HL-60 (cell line): ENCODE measurements at regions not wholly inside any gene's neighbourhood (a gene's known extent, or its start where the extent isn't known, plus 50 kb on each side); places are given as distances from the start of the nearest gene placed in this dataset.

Experiments used
- DNase-seq, 2 experiments: peaks; one replicate each; pipeline ENCODE4 v3.0.0-alpha.2; 2010 to 2020; ENCODE audit warnings: low read depth in 1 of 2, low spot score in 1 of 2
- H3K27ac ChIP-seq: fragments of 250-450 bp; sonication (Bioruptor Pico); replicated peaks from 2 replicates; pipeline ENCODE4 v1.5.1; 2020; ENCODE audit warnings: mild to moderate bottlenecking, moderate library complexity
- H3K27me3 ChIP-seq: fragments of 250-450 bp; sonication (Bioruptor Pico); 2 replicates; pipeline ENCODE4 v1.5.1; 2021; ENCODE audit warnings: mild to moderate bottlenecking, moderate library complexity; ENCODE audit not compliant: insufficient read depth, poor library complexity, severe bottlenecking
- H3K4me3 ChIP-seq: replicated peaks from 2 replicates; pipeline ENCODE4 v1.5.1; 2011; ENCODE audit warnings: mild to moderate bottlenecking, control low read depth, low read length; ENCODE audit not compliant: insufficient read depth
- CTCF ChIP-seq: IDR thresholded peaks from one replicate; pipeline ENCODE4 v1.5.1; 2011; ENCODE audit warnings: low read length, control low read depth, inconsistent platforms; ENCODE audit not compliant: insufficient read depth
- GABPA ChIP-seq: IDR thresholded peaks from 2 replicates; pipeline ENCODE4 v1.6.1; 2012; ENCODE audit warnings: low read depth
- POLR2AphosphoS5 ChIP-seq: IDR thresholded peaks from 2 replicates; pipeline ENCODE4 v1.6.1; 2012; ENCODE audit warnings: low read depth
- REST ChIP-seq: IDR thresholded peaks from 2 replicates; pipeline ENCODE4 v1.6.1; 2012; ENCODE audit warnings: low read depth; ENCODE audit not compliant: insufficient replicate concordance
- SPI1 ChIP-seq: IDR thresholded peaks from 2 replicates; pipeline ENCODE4 v1.6.1; 2012; ENCODE audit warnings: low read depth, mild to moderate bottlenecking, borderline replicate concordance

DNA sequence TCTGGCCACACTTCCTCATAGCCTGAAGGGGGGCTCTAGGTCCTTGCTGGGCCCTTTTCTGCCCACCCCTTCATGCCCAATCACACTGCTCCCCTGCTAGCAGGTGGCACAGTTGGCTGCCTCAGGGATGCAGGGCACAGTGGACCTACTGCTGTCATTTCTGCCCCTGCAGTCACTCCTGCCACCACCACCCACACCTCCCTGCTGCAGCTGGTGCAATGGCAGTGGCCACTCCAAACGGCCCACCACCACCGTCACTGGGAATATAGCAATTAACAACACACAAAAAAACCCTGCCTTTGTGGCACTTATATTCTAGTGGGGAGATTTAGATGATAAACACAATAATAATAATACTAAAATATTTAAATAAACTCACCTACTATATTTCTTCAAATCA is 162.4 kb upstream of the DUSP10 start:
- Histone ChIP-seq H3K27ac (no peak overlapping the region), H3K4me3 (no peak overlapping the region), H3K27me3 (no peaks in the 10 kb centered on the region)
- DNase-seq, result no peak
- TF ChIP-seq SPI1 (no peak), GABPA (no peak), CTCF (no peak), POLR2AphosphoS5 (no peak), REST (no peak)

GRCh38 chr1:221903594-221903993 is 161.7 kb upstream of the DUSP10 start:
- no peak for DNase-seq
- no peak overlapping the region for H3K4me3 ChIP-seq

GRCh38 chr1:221902961-221903360 is 161.1 kb upstream of the DUSP10 start:
- TF ChIP-seq REST (no peak), POLR2AphosphoS5 (no peak), GABPA (no peak), CTCF (no peak), SPI1 (no peak)
- no peak for DNase-seq
- Histone ChIP-seq H3K27me3 (no peaks in the 10 kb centered on the region), H3K27ac (no peak overlapping the region), H3K4me3 (no peak overlapping the region)

More at GRCh38 chr1:221903594-221903993, 161.7 kb upstream of the DUSP10 start:
- Histone ChIP-seq H3K27me3 (no peaks in the 10 kb centered on the region), H3K27ac (no peak overlapping the region)
- no peak for TF ChIP-seq POLR2AphosphoS5
- no peak for TF ChIP-seq GABPA
- no peak for TF ChIP-seq SPI1
- no peak for TF ChIP-seq CTCF
- no peak for TF ChIP-seq REST
